NB4 (cell line): ENCODE measurements at regions not wholly inside any gene's neighbourhood (a gene's known extent, or its start where the extent isn't known, plus 50 kb on each side); places are given as distances from the start of the nearest gene placed in this dataset.

Experiments
- MAX ChIP-seq: IDR thresholded peaks from 2 replicates; pipeline ENCODE4 v1.6.1; 2011; ENCODE audit warnings: low read depth, low read length
- POLR2A ChIP-seq: IDR thresholded peaks from 2 replicates; pipeline ENCODE4 v1.6.1; 2011; ENCODE audit warnings: mild to moderate bottlenecking; ENCODE audit not compliant: insufficient read length; ENCODE audit errors: extremely low read depth
- TF ChIP-seq, protein P1 (sequence below): IDR thresholded peaks from one replicate; pipeline ENCODE4 v1.5.1; 2012; ENCODE audit warnings: low read depth, low read length

DNA sequence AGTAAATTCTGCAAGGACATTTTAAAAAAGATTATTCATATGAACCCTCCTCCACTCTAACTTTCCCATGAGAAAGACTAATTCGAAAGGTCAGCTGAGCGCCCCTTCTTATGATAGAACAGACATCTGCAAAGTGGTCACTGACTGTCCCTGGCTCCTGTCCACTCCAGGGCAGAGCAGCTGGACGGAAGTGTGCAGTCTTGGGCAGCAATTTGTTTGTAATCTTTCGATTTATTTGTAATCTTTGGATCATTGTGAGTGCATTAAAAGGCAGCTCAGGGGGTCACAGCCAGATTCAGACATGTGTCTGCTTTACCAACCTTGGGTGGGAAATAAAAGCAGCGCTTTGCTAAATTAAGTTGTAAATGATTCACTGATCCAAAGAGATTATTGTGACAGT is 158.8 kb upstream of the ADARB2 start:
- TF ChIP-seq, protein P1, sequence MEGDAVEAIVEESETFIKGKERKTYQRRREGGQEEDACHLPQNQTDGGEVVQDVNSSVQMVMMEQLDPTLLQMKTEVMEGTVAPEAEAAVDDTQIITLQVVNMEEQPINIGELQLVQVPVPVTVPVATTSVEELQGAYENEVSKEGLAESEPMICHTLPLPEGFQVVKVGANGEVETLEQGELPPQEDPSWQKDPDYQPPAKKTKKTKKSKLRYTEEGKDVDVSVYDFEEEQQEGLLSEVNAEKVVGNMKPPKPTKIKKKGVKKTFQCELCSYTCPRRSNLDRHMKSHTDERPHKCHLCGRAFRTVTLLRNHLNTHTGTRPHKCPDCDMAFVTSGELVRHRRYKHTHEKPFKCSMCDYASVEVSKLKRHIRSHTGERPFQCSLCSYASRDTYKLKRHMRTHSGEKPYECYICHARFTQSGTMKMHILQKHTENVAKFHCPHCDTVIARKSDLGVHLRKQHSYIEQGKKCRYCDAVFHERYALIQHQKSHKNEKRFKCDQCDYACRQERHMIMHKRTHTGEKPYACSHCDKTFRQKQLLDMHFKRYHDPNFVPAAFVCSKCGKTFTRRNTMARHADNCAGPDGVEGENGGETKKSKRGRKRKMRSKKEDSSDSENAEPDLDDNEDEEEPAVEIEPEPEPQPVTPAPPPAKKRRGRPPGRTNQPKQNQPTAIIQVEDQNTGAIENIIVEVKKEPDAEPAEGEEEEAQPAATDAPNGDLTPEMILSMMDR = no peak
- TF ChIP-seq POLR2A (no peak), MAX (no peak)
